GM06990 (cell line): ENCODE measurements at regions not wholly inside any gene's neighbourhood (a gene's known extent, or its start where the extent isn't known, plus 50 kb on each side); places are given as distances from the start of the nearest gene placed in this dataset.

Experiments
- DNase-seq: peaks from one replicate; pipeline ENCODE4 v3.0.0-alpha.2; 2011; ENCODE audit not compliant: insufficient read length; ENCODE audit errors: extremely low read depth
- H3K27me3 ChIP-seq: replicated peaks from 2 replicates; pipeline ENCODE4 v1.6.0; 2011; ENCODE audit warnings: low read length; ENCODE audit not compliant: control insufficient read depth, insufficient read depth
- H3K36me3 ChIP-seq: 2 replicates; pipeline ENCODE4 v1.5.1; 2011; ENCODE audit warnings: low read length; ENCODE audit not compliant: control insufficient read depth, insufficient read depth
- H3K4me3 ChIP-seq: replicated peaks from 2 replicates; pipeline ENCODE4 v1.5.1; 2011; ENCODE audit warnings: low read depth, mild to moderate bottlenecking, control low read depth, low read length
- CTCF ChIP-seq: IDR thresholded peaks from 2 replicates; pipeline ENCODE4 v1.5.1; 2011; ENCODE audit warnings: low read length, control low read depth, mild to moderate bottlenecking, inconsistent platforms; ENCODE audit not compliant: insufficient read depth, poor library complexity, severe bottlenecking

- no peak for TF ChIP-seq CTCF
- H3K36me3 ChIP-seq: no peaks in the 10 kb centered on the region
- H3K4me3 ChIP-seq: no peak overlapping the region
- no peaks in the 10 kb centered on the region for H3K27me3 ChIP-seq
- DNase-seq: no peak
These were observed 60.8 kb upstream of the CARMIL1 start for GRCh38 chr6:25218346-25218745.

GRCh38 chr6:25219216-25219916 is 59.8 kb upstream of the CARMIL1 start:
- no peak for TF ChIP-seq CTCF
- Histone ChIP-seq H3K4me3 (no peak overlapping the region), H3K36me3 (no peaks in the 10 kb centered on the region), H3K27me3 (no peaks in the 10 kb centered on the region)
- DNase-seq: no peak

- no peak for TF ChIP-seq CTCF
These were observed 59.3 kb upstream of the CARMIL1 start for GRCh38 chr6:25219917-25220278.

GRCh38 chr6:25220857-25221256 is 58.3 kb upstream of the CARMIL1 start:
- DNase-seq: no peak
- no peak for TF ChIP-seq CTCF
- no peak overlapping the region for H3K4me3 ChIP-seq
- no peaks in the 10 kb centered on the region for H3K27me3 ChIP-seq
- no peaks in the 10 kb centered on the region for H3K36me3 ChIP-seq

More at GRCh38 chr6:25219917-25220278, 59.3 kb upstream of the CARMIL1 start:
- no peak overlapping the region for H3K4me3 ChIP-seq
- H3K36me3 ChIP-seq: no peaks in the 10 kb centered on the region
- H3K27me3 ChIP-seq: no peaks in the 10 kb centered on the region
- DNase-seq: no peak

DNA sequence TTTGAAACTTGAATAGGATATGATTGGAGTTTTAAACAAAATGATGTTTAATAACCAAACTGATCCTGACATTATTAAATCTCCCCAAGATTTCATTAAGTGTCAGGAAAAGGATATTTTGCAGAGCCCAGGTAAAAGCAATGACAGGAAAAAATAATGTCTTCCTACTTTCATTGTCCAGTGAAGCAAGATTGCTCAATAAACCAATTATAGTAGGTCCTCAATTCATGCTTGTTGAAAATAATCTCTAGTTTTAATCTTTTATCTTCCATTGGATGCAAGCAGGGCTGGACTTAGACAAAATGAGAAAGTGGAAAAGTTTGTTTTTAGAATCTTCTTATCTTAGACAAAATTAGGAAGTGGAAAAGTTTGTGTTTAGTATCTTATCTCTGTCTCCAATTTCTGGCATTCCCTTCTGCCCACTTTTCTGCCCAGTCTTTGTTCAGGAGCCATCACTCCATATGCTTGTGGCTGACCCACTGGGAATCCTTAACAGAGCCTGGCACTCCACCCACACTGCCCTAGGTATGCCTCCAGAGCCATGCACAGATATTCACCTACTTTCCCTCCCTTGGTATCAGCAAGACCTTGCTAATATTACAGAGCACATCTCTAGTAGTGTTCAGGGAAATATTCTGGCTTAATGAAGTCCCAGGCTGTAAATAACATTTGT is 57.0 kb upstream of the CARMIL1 start:
- no peak overlapping the region for H3K4me3 ChIP-seq
- TF ChIP-seq CTCF: no peak
- no peaks in the 10 kb centered on the region for H3K27me3 ChIP-seq
- H3K36me3 ChIP-seq: no peaks in the 10 kb centered on the region
- no peak for DNase-seq
